ENCODE measurements at regions not wholly inside any gene's neighbourhood (a gene's known extent, or its start where the extent isn't known, plus 50 kb on each side); places are given as distances from the start of the nearest gene placed in this dataset.
"Not testable (repeated sequence)": the region's sequence is repeated elsewhere in the genome, so short reads cannot be mapped to it uniquely, and the experiment has no call there.

GRCh38 chr11:122604621-122605020 is 50.9 kb upstream of the UBASH3B start:
- H3K4me3 ChIP-seq = no peak overlapping the region

DNA sequence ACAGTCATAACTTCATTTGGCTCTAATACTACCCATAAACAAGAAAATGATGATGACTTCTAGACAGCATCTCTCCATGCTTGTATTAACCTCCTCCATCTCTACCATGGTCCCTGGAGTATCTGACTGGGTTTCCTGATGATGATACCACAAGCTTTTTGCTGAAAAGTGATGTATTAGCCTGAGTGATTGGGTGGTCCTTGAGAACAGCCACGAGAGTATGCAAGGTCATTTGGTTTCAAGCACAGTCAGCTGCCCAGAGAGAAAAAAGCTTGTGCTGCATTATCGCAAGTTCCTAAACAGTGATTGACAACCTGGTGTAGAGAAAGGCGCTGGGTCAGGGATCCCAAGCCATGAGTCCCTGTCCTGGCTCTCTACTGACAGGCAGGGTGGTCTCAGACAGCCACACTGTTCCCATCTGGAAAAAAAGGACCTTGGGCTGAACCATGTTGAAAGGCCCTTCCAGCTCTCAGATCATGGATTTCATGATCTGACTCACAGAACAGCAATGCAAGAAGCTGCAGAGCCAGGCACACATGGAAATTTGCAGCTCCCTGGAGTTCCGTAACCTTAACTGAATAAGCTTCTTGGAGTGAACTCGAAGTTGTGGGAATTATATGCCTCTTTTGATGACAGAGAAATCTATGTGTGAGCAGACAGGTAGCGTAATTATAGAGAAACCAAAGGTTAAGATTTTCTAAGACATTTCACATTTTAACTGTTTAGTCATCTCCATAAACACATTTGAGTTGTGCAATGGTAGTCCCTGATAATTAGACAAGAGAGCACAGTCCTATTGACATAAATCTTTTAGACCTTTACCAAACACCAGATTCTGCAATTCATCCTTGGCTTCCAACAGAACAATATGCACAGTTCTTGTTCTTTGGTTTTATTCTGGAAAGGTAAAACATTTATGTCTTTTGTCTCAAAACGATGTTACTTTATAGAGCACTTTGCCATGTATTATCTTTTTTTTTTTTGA is 54.1 kb upstream of the UBASH3B start:
- no peak for DNase-seq (ENCODE audit: low spot score in 2 of 2)
- in situ Hi-C loops (cut with MboI; ENCODE audit: low sequenced_read_pairs) = no loop called here
- H3K4me3 ChIP-seq = no peak overlapping the region
- peaks cover 2% of the 10 kb centered on the region; the same call in 1 of the 2 replicates for H3K27me3 ChIP-seq (ENCODE audit: low read depth)
- H3K9me3 ChIP-seq = no peaks in the 10 kb centered on the region
- H3K36me3 ChIP-seq (replicated peaks) = no peaks in the 10 kb centered on the region
- H3K4me1 ChIP-seq = no peaks in the 10 kb centered on the region

More at GRCh38 chr11:122604621-122605020, 50.9 kb upstream of the UBASH3B start:
- H3K27me3 ChIP-seq (ENCODE audit: low read depth) = peaks cover 2% of the 10 kb centered on the region; the same call in 1 of the 2 replicates
- no peak for DNase-seq (ENCODE audit: low spot score in 2 of 2)
- in situ Hi-C loops (cut with MboI; ENCODE audit: low sequenced_read_pairs) = no loop called here
- H3K36me3 ChIP-seq (replicated peaks) = no peaks in the 10 kb centered on the region
- no peaks in the 10 kb centered on the region for H3K4me1 ChIP-seq
- no peaks in the 10 kb centered on the region for H3K9me3 ChIP-seq

GRCh38 chr11:122600290-122600689 is 55.2 kb upstream of the UBASH3B start:
- H3K4me1 ChIP-seq = no peaks in the 10 kb centered on the region
- in situ Hi-C loops (cut with MboI; ENCODE audit: low sequenced_read_pairs) = no loop called here
- no peak for DNase-seq (ENCODE audit: low spot score in 2 of 2)
- H3K9me3 ChIP-seq = no peaks in the 10 kb centered on the region
- no peaks in the 10 kb centered on the region for H3K36me3 ChIP-seq (replicated peaks)
- H3K4me3 ChIP-seq = no peak overlapping the region
- H3K27me3 ChIP-seq (ENCODE audit: low read depth) = peaks cover 2% of the 10 kb centered on the region; the same call in 1 of the 2 replicates

- no peaks in the 10 kb centered on the region for H3K9me3 ChIP-seq
- no peak overlapping the region for H3K4me3 ChIP-seq
- DNase-seq (ENCODE audit: low spot score in 2 of 2) = no peak
- no peaks in the 10 kb centered on the region for H3K36me3 ChIP-seq (replicated peaks)
- no peaks in the 10 kb centered on the region for H3K27me3 ChIP-seq (ENCODE audit: low read depth)
- no peaks in the 10 kb centered on the region for H3K4me1 ChIP-seq
- in situ Hi-C loops (cut with MboI; ENCODE audit: low sequenced_read_pairs) = no loop called here
These were observed 56.1 kb upstream of the UBASH3B start for GRCh38 chr11:122599434-122599833.

- Histone ChIP-seq H3K4me1 (no peaks in the 10 kb centered on the region), H3K27me3 (ENCODE audit: low read depth) (no peaks in the 10 kb centered on the region), H3K9me3 (no peaks in the 10 kb centered on the region), H3K4me3 (no peak overlapping the region), H3K36me3 (replicated peaks) (no peaks in the 10 kb centered on the region)
- in situ Hi-C loops (cut with MboI; ENCODE audit: low sequenced_read_pairs) = no loop called here
- DNase-seq (ENCODE audit: low spot score in 2 of 2) = no peak
These were observed 56.6 kb upstream of the UBASH3B start for GRCh38 chr11:122598971-122599370.

DNA sequence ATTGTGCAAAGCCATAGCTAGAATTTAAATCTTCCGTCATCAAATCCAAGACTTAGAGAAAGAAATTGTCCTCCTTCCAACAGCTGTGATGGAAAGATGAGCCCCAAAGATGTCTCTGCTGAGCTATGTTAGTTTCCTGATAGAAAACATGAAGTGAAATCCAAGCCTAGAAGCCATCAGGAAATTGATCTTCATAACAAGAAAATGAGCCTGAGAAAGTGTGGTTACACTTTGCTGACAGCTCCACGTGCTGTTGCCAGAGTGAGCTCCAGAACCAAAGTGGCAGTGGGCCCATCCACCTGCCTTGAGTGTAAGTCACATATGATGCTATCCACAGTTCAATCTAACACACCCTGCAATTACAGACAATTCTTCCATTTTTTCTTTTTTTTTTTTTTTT is 58.0 kb upstream of the UBASH3B start:
- H3K9me3 ChIP-seq = no peaks in the 10 kb centered on the region
- no peaks in the 10 kb centered on the region for H3K36me3 ChIP-seq (replicated peaks)
- no peaks in the 10 kb centered on the region for H3K27me3 ChIP-seq (ENCODE audit: low read depth)
- no peak for DNase-seq (ENCODE audit: low spot score in 2 of 2)
- H3K4me1 ChIP-seq = no peaks in the 10 kb centered on the region
- in situ Hi-C loops (cut with MboI; ENCODE audit: low sequenced_read_pairs) = no loop called here
- no peak overlapping the region for H3K4me3 ChIP-seq

DNA sequence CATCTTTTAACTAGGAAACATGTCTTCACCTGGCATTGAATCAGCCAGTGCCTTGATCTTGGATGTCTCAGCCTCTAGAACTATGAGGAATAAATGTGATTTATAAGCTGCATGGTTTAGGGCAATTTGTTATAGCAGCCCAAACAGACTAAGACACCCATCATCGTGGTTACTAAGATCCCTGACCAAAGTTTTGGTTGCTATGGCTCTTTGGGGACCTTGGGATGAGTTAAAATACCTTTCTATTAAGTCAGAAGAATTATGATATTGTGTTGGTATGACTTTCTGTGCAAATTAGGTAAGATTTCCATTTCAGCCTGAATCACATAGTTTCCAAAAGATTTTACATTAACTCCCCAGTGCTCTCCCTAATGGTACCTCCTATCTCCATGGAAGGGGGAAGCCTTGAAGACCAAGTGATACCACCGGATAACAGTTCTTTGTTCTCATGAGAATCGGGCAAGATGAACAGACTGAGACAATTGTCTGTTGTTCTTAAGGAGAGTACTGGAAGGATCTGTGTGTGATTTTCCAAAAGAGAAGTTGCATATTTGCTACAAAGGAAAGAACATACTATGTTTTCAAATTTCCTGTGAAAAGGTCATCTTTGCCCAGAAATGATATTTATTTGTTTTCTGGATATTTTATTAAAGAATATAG is 60.4 kb upstream of the UBASH3B start:
- in situ Hi-C loops (cut with MboI; ENCODE audit: low sequenced_read_pairs) = no loop called here

DNA sequence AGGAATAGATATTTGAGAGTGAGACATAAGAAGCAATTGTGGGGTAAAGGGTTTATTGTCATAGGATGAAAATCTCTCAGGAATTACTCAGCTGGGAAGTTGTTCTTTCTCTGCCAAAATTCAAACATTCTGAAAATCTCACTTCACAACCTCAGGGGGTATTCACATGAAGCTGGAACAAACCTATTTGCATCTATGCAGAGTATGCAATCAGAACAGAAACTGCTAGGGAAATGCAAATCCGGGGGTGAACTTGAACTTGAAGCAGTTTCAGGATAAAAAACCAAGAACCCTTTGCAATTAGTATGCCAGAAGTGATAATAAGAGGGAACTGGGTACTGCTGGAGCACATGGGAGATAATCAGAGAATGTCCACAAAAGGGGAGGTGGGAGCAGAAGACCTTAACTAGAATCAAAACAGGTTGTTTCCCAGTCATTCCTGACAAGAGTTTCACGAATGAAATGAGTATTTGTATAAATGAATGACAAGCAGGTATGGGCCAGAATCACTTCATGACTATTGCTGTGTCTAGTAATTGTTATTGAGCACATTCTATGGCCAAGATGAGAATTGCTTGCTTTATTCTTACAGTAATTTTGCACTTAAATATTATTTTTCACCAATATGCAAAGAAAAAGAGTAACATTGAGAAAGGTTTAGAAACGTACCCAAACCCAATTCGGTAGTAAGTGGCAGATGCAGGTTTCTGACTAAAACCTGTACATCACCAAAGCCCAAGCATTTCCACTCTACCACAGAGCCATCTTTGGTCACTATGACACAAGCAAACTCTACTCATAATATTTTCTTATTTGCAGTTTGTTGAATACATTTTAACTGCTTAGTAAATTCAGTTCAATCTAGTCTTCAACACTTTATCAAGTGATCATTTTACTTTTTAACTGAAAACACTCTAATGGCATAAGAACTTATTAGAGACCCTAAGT is 61.8 kb upstream of the UBASH3B start:
- in situ Hi-C loops (cut with MboI; ENCODE audit: low sequenced_read_pairs) = no loop called here
- Histone ChIP-seq H3K4me3 (no peak overlapping the region), H3K4me1 (no peaks in the 10 kb centered on the region), H3K36me3 (replicated peaks) (no peaks in the 10 kb centered on the region), H3K27me3 (ENCODE audit: low read depth) (no peaks in the 10 kb centered on the region), H3K9me3 (no peaks in the 10 kb centered on the region)
- DNase-seq (ENCODE audit: low spot score in 2 of 2) = no peak

More for the DNA sequence above, 60.4 kb upstream of the UBASH3B start:
- no peak for DNase-seq (ENCODE audit: low spot score in 2 of 2)
- H3K4me1 ChIP-seq = no peaks in the 10 kb centered on the region
- H3K36me3 ChIP-seq (replicated peaks) = no peaks in the 10 kb centered on the region
- no peaks in the 10 kb centered on the region for H3K27me3 ChIP-seq (ENCODE audit: low read depth)
- H3K4me3 ChIP-seq = no peak overlapping the region
- H3K9me3 ChIP-seq = no peaks in the 10 kb centered on the region

GRCh38 chr11:122592641-122593040 is 62.9 kb upstream of the UBASH3B start:
- no peaks in the 10 kb centered on the region for H3K4me1 ChIP-seq
- in situ Hi-C loops (cut with MboI; ENCODE audit: low sequenced_read_pairs) = no loop called here
- no peaks in the 10 kb centered on the region for H3K27me3 ChIP-seq (ENCODE audit: low read depth)
- DNase-seq (ENCODE audit: low spot score in 2 of 2) = no peak
- H3K4me3 ChIP-seq = no peak overlapping the region
- H3K9me3 ChIP-seq = no peaks in the 10 kb centered on the region
- no peaks in the 10 kb centered on the region for H3K36me3 ChIP-seq (replicated peaks)

DNA sequence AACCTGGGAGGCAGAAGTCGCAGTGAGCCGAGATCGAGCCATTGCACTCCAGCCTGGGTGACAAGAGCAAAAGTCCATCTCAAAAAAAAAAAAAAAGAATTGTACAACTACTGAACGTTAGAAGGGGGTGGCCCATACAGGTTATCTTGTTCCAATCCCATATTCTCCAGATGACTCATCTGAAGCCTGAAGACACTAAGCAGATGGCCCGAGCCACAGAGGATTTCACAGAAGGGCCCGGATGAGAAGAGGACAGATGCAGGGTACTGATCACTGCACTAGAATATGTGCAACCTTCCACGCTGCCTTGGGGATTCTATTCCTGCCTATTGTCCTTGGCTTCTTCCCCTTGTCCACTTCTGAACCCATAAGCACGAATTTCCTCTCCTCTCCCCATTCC is 70.9 kb upstream of the UBASH3B start:
- Histone ChIP-seq H3K27me3 (ENCODE audit: low read depth) (no peaks in the 10 kb centered on the region), H3K4me3 (no peak overlapping the region), H3K9me3 (no peaks in the 10 kb centered on the region), H3K4me1 (no peaks in the 10 kb centered on the region), H3K36me3 (replicated peaks) (no peaks in the 10 kb centered on the region)
- in situ Hi-C loops (cut with MboI; ENCODE audit: low sequenced_read_pairs) = loop anchor here (10.0 kb wide), 1 partner anchor 270 kb away; no protein-coding TSS in a partner anchor
- no peak for DNase-seq (ENCODE audit: low spot score in 2 of 2)

DNA sequence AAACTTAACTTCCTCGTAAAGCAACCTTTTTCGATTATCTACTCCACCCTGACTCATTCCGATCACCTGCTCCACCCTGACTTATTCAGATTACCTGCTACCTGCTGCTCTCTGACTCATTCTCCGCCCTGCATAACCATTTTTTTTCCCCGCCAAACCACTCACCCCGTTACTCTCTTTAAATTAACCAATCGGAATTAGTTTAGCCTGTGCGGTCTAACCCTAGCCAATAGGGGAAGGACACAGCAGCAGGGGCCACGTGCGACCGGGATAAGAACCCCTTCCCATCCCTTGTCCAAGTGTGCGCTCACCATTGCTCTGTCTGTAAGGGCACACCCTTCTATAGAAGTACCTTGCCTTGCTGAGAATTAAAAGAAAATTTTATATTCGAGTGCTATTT is 75.5 kb upstream of the UBASH3B start:
- not testable (repeated sequence) for H3K27me3 ChIP-seq (ENCODE audit: low read depth); H3K36me3 ChIP-seq (replicated peaks); DNase-seq (ENCODE audit: low spot score in 2 of 2); H3K4me1 ChIP-seq; H3K9me3 ChIP-seq; H3K4me3 ChIP-seq
- in situ Hi-C loops (cut with MboI; ENCODE audit: low sequenced_read_pairs) = loop anchor here (10.0 kb wide), 1 partner anchor 275 kb away; no protein-coding TSS in a partner anchor

- in situ Hi-C loops (cut with MboI; ENCODE audit: low sequenced_read_pairs) = no loop called here
- no peaks in the 10 kb centered on the region for H3K4me1 ChIP-seq
- DNase-seq (ENCODE audit: low spot score in 2 of 2) = peak in 1 of 2 experiments; percentile 10
- H3K36me3 ChIP-seq (replicated peaks) = no peaks in the 10 kb centered on the region
- H3K9me3 ChIP-seq = no peaks in the 10 kb centered on the region
- H3K4me3 ChIP-seq = no peak overlapping the region
- no peaks in the 10 kb centered on the region for H3K27me3 ChIP-seq (ENCODE audit: low read depth)
These were observed 77.2 kb upstream of the UBASH3B start for GRCh38 chr11:122578171-122578825.

GRCh38 chr11:122572592-122572991 is 82.9 kb upstream of the UBASH3B start:
- no peaks in the 10 kb centered on the region for H3K36me3 ChIP-seq (replicated peaks)
- H3K4me3 ChIP-seq = no peak overlapping the region
- no peaks in the 10 kb centered on the region for H3K9me3 ChIP-seq
- no peak for DNase-seq (ENCODE audit: low spot score in 2 of 2)
- no peaks in the 10 kb centered on the region for H3K27me3 ChIP-seq (ENCODE audit: low read depth)
- in situ Hi-C loops (cut with MboI; ENCODE audit: low sequenced_read_pairs) = no loop called here
- no peaks in the 10 kb centered on the region for H3K4me1 ChIP-seq
